ENCODE measurements at regions not wholly inside any gene's neighbourhood (a gene's known extent, or its start where the extent isn't known, plus 50 kb on each side); places are given as distances from the start of the nearest gene placed in this dataset.

DNA sequence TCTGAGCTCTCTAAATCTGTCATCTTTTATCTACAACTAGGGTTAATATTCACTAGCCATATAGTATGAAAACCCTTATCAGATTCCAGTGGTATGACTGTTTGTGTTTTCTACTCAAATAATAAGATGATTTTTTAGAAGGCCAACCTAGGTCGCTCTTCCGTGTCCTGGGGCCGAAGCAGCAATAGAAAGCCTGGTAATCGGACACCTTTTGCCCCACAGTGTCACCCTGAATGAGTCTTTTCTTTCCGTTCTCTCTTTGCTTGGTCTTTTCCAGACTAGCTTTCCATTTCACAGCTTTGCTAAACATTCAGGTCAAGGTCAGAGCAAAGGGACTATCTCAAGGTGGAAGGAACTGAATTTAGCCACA, 243.3 kb upstream of the ANKRD55 start (continued):
- no peak for TF ChIP-seq NR3C1 (CRISPR knock-in tag; IDR thresholded peaks at IDR 0.05)
- no peak for TF ChIP-seq MAFG (CRISPR knock-in tag; IDR thresholded peaks at IDR 0.05)
- no peak for TF ChIP-seq DNMT3B (CRISPR knock-in tag; conservative IDR thresholded peaks at IDR 0.05)
- no peak for TF ChIP-seq ZNF878 (CRISPR knock-in tag; IDR thresholded peaks at IDR 0.05)
- no peak for TF ChIP-seq ZNF33B (CRISPR knock-in tag; IDR thresholded peaks at IDR 0.05)
- peak; percentile 88 for TF ChIP-seq RXRB (CRISPR knock-in tag; IDR thresholded peaks at IDR 0.05; ENCODE audit: borderline replicate concordance)
- TF ChIP-seq SRSF4 (IDR thresholded peaks at IDR 0.05; ENCODE audit: low read depth, low read length, poor library complexity, severe bottlenecking): no peak
- TF ChIP-seq ZNF501 (CRISPR knock-in tag; IDR thresholded peaks at IDR 0.05): no peak
- TF ChIP-seq IKZF1 (IDR thresholded peaks at IDR 0.05): no peak
- TF ChIP-seq ATF7 (IDR thresholded peaks at IDR 0.05): no peak
- no peak for TF ChIP-seq ATF7 (CRISPR knock-in tag; IDR thresholded peaks at IDR 0.05)
- TF ChIP-seq SP2 (CRISPR knock-in tag; IDR thresholded peaks at IDR 0.05): no peak
- TF ChIP-seq ZFP36 (IDR thresholded peaks at IDR 0.05; ENCODE audit: borderline replicate concordance, low read depth, low read length, partially characterized antibody): no peak
- TF ChIP-seq JUNB (CRISPR knock-in tag; IDR thresholded peaks at IDR 0.05; ENCODE audit: borderline replicate concordance): no peak
- TF ChIP-seq FOSL2 (CRISPR knock-in tag; IDR thresholded peaks at IDR 0.05): peak; percentile 67
- no peak for TF ChIP-seq NCOA5 (CRISPR knock-in tag; IDR thresholded peaks at IDR 0.05)
- no peak for TF ChIP-seq ZNF296 (CRISPR knock-in tag; conservative IDR thresholded peaks at IDR 0.05)
- TF ChIP-seq, protein P1, sequence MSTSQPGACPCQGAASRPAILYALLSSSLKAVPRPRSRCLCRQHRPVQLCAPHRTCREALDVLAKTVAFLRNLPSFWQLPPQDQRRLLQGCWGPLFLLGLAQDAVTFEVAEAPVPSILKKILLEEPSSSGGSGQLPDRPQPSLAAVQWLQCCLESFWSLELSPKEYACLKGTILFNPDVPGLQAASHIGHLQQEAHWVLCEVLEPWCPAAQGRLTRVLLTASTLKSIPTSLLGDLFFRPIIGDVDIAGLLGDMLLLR (CRISPR knock-in tag; IDR thresholded peaks at IDR 0.05): no peak
- no peak for TF ChIP-seq ZNF703 (CRISPR knock-in tag; IDR thresholded peaks at IDR 0.05; ENCODE audit: borderline replicate concordance)
- no peak for TF ChIP-seq TARDBP (CRISPR knock-in tag; IDR thresholded peaks at IDR 0.05)
- TF ChIP-seq ZSCAN12 (CRISPR knock-in tag; IDR thresholded peaks at IDR 0.05): no peak
- no peak for TF ChIP-seq TFDP2 (CRISPR knock-in tag; IDR thresholded peaks at IDR 0.05)
- no peak for TF ChIP-seq NFATC3 (CRISPR knock-in tag; IDR thresholded peaks at IDR 0.05)
- no peak for TF ChIP-seq LRRFIP1 (CRISPR knock-in tag; conservative IDR thresholded peaks at IDR 0.05)
- TF ChIP-seq MEIS1 (CRISPR knock-in tag; IDR thresholded peaks at IDR 0.05; ENCODE audit: borderline replicate concordance): no peak
- no peak for TF ChIP-seq ZNF547 (CRISPR knock-in tag; IDR thresholded peaks at IDR 0.05)
- TF ChIP-seq EED (CRISPR knock-in tag; IDR thresholded peaks at IDR 0.05): no peak
- TF ChIP-seq ZKSCAN8 (CRISPR knock-in tag; IDR thresholded peaks at IDR 0.05; ENCODE audit: borderline replicate concordance): no peak
- TF ChIP-seq ZNF138 (CRISPR knock-in tag; IDR thresholded peaks at IDR 0.05; ENCODE audit: low read depth): no peak
- TF ChIP-seq ZBTB38 (CRISPR knock-in tag; IDR thresholded peaks at IDR 0.05): no peak
- no peak for TF ChIP-seq ZNF557 (CRISPR knock-in tag; IDR thresholded peaks at IDR 0.05)
- TF ChIP-seq ZNF670 (CRISPR knock-in tag; IDR thresholded peaks at IDR 0.05; ENCODE audit: borderline replicate concordance): no peak
- TF ChIP-seq ZNF441 (CRISPR knock-in tag; IDR thresholded peaks at IDR 0.05; ENCODE audit: borderline replicate concordance): no peak

Measured in HepG2 (cell line).